OCI-LY1 (cell line): ENCODE measurements at regions not wholly inside any gene's neighbourhood (a gene's known extent, or its start where the extent isn't known, plus 50 kb on each side); places are given as distances from the start of the nearest gene placed in this dataset.

Experiments used
- CTCF ChIP-seq: fragments of 200-600 bp; sonication (generic), shearing (Covaris generic); IDR thresholded peaks from 2 replicates; pipeline ENCODE4 v1.5.1; 2017; ENCODE audit warnings: mild to moderate bottlenecking, antibody characterized with exemption, low read length, moderate library complexity, mixed read lengths
- EZH2 ChIP-seq: fragments of 200-600 bp; sonication (generic), shearing (Covaris generic); IDR thresholded peaks from 2 replicates; pipeline ENCODE4 v1.8.0; 2017; ENCODE audit warnings: borderline replicate concordance, mixed run types, mild to moderate bottlenecking, antibody characterized with exemption, low read length, moderate library complexity, mixed read lengths

GRCh38 chr9:115838417-115838816 is 315.2 kb upstream of the PAPPA start:
- no peak for TF ChIP-seq CTCF
- no peak for TF ChIP-seq EZH2
